VCaP (cell line): ENCODE measurements at regions not wholly inside any gene's neighbourhood (a gene's known extent, or its start where the extent isn't known, plus 50 kb on each side); places are given as distances from the start of the nearest gene placed in this dataset.
"Not testable (repeated sequence)": the region's sequence is repeated elsewhere in the genome, so short reads cannot be mapped to it uniquely, and the experiment has no call there.

Source experiments
- H3K27ac ChIP-seq: fragments of 450-650 bp; 2 replicates; pipeline ENCODE4 v1.5.1; 2017
- TF ChIP-seq, protein P1 (sequence below): fragments of 450-650 bp; conservative IDR thresholded peaks from 2 replicates; pipeline ENCODE4 v1.5.1; 2017; ENCODE audit warnings: mild to moderate bottlenecking, moderate library complexity

DNA sequence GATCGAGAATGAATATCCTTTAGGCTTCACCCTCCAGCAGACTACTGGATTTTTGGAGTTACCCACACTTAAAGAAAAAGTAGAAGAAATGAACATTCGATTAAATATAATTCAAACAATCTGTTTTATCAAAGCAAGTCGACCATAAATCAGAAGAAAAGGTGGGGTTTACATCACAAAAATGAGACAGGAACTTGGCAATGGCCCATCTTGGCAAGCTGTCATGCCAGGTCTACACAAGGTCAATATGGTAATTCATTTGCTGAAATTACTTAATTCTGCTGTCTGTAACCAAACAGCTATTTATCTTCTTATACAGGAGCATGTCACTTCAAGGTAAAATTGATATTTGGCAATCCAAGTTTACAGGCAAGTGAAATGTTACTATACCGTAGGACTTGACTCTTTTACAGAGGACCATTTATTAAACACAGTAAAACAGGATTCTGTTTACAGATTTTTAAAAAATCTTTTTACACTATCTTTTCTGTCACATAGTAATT, 640.6 kb upstream of the NRP1 start:
- no peak overlapping the region for H3K27ac ChIP-seq
- TF ChIP-seq, protein P1, sequence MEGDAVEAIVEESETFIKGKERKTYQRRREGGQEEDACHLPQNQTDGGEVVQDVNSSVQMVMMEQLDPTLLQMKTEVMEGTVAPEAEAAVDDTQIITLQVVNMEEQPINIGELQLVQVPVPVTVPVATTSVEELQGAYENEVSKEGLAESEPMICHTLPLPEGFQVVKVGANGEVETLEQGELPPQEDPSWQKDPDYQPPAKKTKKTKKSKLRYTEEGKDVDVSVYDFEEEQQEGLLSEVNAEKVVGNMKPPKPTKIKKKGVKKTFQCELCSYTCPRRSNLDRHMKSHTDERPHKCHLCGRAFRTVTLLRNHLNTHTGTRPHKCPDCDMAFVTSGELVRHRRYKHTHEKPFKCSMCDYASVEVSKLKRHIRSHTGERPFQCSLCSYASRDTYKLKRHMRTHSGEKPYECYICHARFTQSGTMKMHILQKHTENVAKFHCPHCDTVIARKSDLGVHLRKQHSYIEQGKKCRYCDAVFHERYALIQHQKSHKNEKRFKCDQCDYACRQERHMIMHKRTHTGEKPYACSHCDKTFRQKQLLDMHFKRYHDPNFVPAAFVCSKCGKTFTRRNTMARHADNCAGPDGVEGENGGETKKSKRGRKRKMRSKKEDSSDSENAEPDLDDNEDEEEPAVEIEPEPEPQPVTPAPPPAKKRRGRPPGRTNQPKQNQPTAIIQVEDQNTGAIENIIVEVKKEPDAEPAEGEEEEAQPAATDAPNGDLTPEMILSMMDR = no peak

DNA sequence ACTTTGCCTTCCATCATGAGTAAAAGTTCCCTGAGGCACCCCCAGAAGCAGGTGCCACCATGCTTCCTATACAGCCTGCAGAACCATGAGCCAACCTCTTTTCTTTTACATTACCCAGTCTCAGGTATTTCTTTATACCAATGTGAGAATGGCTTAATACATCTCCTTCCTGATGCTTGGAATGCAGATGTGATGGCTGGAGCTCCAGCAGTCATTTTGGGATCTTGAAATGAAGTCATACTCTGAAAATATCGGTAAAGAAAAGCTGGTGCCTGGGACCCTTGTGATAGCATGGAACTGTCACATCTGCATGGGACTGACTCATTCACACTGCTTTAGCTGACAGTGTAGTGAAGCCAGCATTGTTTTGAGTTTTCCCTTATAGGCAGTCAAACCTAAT, 634.5 kb upstream of the NRP1 start:
- H3K27ac ChIP-seq = no peak overlapping the region
- TF ChIP-seq, protein P1 = no peak

DNA sequence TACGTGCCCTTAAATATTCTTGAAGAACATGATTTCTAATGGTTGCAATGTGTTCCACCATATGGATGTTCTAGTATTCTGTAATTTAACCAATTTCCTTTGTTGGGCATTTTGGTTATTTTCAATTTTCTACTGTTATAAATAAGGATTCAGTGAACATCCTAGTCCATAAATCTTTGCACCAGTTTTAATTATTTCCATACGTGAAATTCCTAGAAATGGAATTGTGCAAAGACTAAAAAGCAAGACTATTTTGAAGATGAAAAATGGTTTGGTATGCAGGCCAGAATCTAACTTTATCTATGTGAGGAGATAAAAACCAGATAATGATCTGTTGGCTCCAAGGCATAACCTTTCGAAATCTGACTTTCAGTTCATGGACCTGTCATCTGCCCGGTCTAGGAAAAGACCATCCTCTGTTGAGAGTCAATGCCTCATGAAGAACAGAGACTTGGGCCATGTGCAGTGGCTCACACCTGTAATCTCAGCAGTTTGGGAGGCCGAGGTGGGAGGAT, 633.2 kb upstream of the NRP1 start:
- TF ChIP-seq, protein P1 = no peak
- no peak overlapping the region for H3K27ac ChIP-seq

DNA sequence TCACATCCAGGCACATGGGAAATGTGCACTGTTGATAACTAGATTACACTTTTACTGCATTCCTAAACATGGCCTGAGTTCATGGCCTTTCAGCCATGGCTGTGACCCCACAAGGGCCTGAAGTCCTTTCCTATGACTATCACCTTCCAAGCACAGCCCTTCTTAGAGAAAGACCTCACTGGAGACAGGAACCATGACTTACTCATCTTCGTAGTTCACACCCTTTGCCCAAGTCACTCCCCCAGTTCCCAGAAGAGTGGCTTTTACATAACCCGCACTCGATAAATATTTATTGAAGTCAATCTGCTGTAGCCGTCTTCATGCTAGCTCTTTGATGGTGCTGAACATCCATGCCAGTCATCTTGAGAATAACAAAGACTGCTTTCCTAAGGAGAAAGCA, 632.5 kb upstream of the NRP1 start:
- TF ChIP-seq, protein P1 = no peak
- H3K27ac ChIP-seq = no peak overlapping the region

DNA sequence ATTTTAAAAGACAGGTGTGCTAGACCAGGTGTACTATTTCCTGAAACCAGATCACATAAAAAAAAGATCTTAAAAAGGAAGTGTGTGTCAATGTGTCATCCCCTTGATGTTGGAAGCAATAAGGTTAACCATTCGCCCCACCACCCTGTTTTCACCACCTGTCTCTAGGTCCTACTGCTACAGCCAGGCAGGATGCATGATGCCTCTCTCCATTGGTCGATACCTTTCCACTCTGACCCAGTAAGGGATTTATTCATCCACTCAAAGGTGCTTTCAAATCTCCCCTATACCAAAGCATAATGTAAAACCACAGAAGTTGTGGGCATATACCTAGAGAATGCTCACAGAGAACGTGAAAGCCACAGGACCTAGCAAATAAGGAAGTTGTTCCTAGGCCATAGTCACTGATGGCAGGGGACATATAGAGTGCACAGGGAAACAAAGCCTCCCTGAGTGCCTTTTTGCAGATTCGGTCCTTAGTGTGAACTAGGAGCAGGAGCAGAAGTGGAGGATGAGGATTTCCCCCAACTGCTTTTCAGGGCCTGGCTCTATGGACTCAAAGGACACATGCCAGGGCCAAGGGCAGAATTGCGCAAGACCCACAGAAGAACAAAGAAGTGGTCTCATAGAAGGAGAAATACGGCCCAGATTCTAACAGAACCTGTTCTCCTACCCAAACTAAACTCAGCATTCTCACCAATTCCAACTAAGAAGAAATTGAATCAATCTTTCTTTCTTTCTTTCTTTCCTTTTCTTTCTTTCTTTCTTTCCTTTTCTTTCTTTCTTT, 631.5 kb upstream of the NRP1 start:
- TF ChIP-seq, protein P1 = no peak

DNA sequence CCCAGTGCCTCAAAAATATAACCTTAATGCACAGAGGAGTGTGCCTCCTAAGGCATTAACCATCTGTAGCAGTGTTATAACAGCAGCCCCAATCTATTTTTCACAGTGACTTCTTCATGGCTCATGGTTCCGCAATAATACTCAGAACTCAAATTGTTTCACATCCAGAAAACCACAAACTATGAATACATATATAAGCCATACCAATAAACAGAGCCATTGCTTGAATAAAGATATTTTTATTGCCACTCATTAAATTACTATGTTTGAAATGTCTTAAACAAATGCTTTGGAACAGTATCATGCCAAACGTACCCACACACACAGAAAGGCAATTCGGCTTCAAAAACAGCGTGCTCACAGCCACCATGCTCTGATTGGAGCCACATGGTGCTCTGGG, 629.3 kb upstream of the NRP1 start:
- no peak overlapping the region for H3K27ac ChIP-seq
- TF ChIP-seq, protein P1 = no peak

More for the DNA sequence above, 631.5 kb upstream of the NRP1 start:
- no peak overlapping the region for H3K27ac ChIP-seq

DNA sequence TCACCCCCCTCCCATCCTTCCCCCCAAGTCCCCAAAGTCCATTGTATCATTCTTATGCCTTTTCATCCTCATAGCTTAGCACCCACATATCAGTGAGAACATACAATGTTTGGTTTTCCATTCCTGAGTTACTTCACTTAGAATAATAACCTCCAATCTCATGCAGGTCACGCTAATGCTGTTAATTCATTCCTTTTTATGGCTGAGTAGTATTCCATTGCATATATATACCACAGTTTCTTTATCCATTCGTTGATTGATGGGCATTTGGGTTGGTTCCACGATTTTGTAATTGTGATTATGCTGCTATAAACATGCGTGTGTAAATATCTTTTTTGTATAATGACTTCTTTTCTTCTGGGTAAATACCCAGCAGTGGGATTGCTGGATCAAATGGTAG, 621.9 kb upstream of the NRP1 start:
- H3K27ac ChIP-seq = not testable (repeated sequence)

DNA sequence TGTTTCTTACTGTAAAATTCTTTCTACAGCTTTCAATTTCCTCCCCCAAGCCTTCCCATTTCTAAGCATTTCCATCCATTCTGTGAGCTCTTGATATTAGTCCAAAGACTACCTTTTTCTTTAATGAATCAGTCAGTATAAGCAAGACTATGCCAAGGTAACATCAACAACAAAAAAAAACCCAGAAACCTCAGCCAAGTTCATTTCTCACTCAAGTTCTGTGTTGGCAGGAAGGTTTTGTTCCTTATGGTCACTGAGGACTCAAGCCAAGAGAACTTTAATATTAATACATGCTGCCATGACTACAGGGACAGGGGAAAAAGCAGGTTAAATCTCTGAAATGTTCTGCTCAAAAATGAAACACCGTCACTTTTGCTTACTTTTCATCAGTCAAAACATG, 621.2 kb upstream of the NRP1 start:
- H3K27ac ChIP-seq = no peak overlapping the region
- TF ChIP-seq, protein P1 = no peak
